Transverse colon (tissue), 4 donors: ENCODE measurements at regions not wholly inside any gene's neighbourhood (a gene's known extent, or its start where the extent isn't known, plus 50 kb on each side); places are given as distances from the start of the nearest gene placed in this dataset.

Source experiments
- DNase-seq: peaks from one replicate; pipeline ENCODE4 v3.0.0-alpha.2; 2019
- H3K27ac ChIP-seq, 4 donors: fragments of 200-600 bp; sonication (generic); 2 replicates each; pipeline ENCODE4 v1.5.1; 2016 to 2018; ENCODE audit warnings: inconsistent platforms in 4 of 4
- H3K27me3 ChIP-seq: fragments of 200-600 bp; sonication (generic); 2 replicates; pipeline ENCODE4 v1.5.1; 2017; ENCODE audit warnings: inconsistent platforms
- H3K36me3 ChIP-seq, 4 donors: fragments of 200-600 bp; sonication (generic); 2 replicates each; pipeline ENCODE4 v1.5.1; 2017 to 2019; ENCODE audit warnings: inconsistent platforms in 4 of 4
- H3K4me1 ChIP-seq, 4 donors: fragments of 200-600 bp; sonication (generic); 2 replicates each; pipeline ENCODE4 v1.5.1; 2017 to 2020; ENCODE audit warnings: inconsistent platforms in 4 of 4
- H3K4me3 ChIP-seq, 4 donors: fragments of 200-600 bp; sonication (generic); 1 replicate in 1 of 4; 2 replicates in 3 of 4; pipeline versions ENCODE4 v1.5.1 to v1.6.1; 2017 to 2019; ENCODE audit warnings: inconsistent platforms in 4 of 4
- H3K9me3 ChIP-seq, 2 donors: fragments of 200-600 bp; sonication (generic); 2 replicates each; pipeline ENCODE4 v1.5.1; 2017 to 2019; ENCODE audit warnings: inconsistent platforms in 2 of 2
- CTCF ChIP-seq, 5 experiments: fragments of 200-600 bp in 3 of 5; fragments of 450-650 bp in 2 of 5; sonication (generic) in 3 of 5; IDR thresholded peaks; 1 replicate in 2 of 5; 2 replicates in 3 of 5; pipeline ENCODE4 v1.5.1; 2016 to 2017; ENCODE audit warnings: antibody characterized with exemption in 5 of 5, inconsistent platforms in 3 of 5, mild to moderate bottlenecking in 2 of 5, moderate library complexity in 1 of 5
- EP300 ChIP-seq: sonication (generic); formaldehyde crosslinking; IDR thresholded peaks from one replicate; pipeline ENCODE4 v1.6.1; 2017; ENCODE audit warnings: antibody characterized with exemption, low read depth
- POLR2A ChIP-seq: fragments of 450-650 bp; IDR thresholded peaks from one replicate; pipeline ENCODE4 v1.6.1; 2016; ENCODE audit warnings: antibody characterized with exemption, mild to moderate bottlenecking, moderate library complexity
- POLR2AphosphoS5 ChIP-seq, 3 donors: sonication (generic); formaldehyde crosslinking; IDR thresholded peaks; one replicate each; pipeline ENCODE4 v1.6.1; 2016; ENCODE audit warnings: antibody characterized with exemption in 3 of 3
- WGBS, 2 donors: methylation state at CpG; one replicate each; pipeline ENCODE4 v1.1.5; 2018; ENCODE audit warnings: low coverage in 1 of 2; 5-methylcytosine and 5-hydroxymethylcytosine counted together
- in situ Hi-C, 4 donors: fragments of 200-750 bp; cut with MboI; loops; one replicate each; pipeline versions ENCODE4 v1.15.0 to v1.15.1; 2017; ENCODE audit warnings: low sequenced_read_pairs in 3 of 4, low pct_ligation_motif_present in 1 of 4, low pct_unique_long_range_greater_than_20kb in 1 of 4
- intact Hi-C: fragments of 100-400 bp; cut with DNase I; formaldehyde crosslinking; loops from one replicate; pipeline ENCODE4 v1.15.1; 2023; ENCODE audit warnings: low total_unique reads

- intact Hi-C loops, result no loop called here
- in situ Hi-C loops, result no loop called here
- H3K4me3 ChIP-seq, result no peak overlapping the region
- no peak overlapping the region for H3K27ac ChIP-seq
- TF ChIP-seq CTCF (IDR thresholded peaks at IDR 0.05), result no peak
- H3K27me3 ChIP-seq, result no peaks in the 10 kb centered on the region
- 93 to 94% methylated on average over 3 to 7 of the region's 7 CpGs for WGBS, 2 donors
- peaks cover 0 to 5% (median 0%) of the 10 kb centered on the region in 4 donors for H3K4me1 ChIP-seq
- H3K36me3 ChIP-seq, result no peaks in the 10 kb centered on the region
- no peak for DNase-seq
- no peaks in the 10 kb centered on the region for H3K9me3 ChIP-seq
These were observed 87.3 kb upstream of the NUDT4 start for GRCh38 chr12:93290391-93290790.

DNA sequence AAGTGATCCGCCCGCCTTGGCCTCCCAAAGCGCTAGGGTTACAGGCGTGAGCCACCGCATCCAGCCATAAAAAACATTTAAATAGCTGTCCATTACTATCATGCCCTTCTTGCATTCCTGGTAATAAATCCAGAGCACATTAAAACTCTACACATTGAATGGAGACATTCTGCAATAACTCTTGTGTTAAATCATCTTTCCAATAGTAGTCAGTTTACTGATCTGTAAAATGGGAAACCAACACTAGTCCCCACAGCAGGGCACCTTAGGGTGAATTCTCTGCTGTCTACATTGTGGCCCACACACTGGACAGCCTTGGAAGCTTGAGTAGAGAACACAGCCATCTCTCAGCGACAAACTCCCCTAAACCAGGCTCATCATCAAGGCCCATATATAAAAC lies 85.5 kb upstream of the NUDT4 start:
- TF ChIP-seq CTCF (IDR thresholded peaks at IDR 0.05) (no peak), POLR2A (no peak), EP300 (no peak), POLR2AphosphoS5 (IDR thresholded peaks at IDR 0.05) (no peak)
- H3K36me3 ChIP-seq, result no peaks in the 10 kb centered on the region
- no peak overlapping the region for H3K4me3 ChIP-seq
- DNase-seq, result no peak
- no peaks in the 10 kb centered on the region for H3K9me3 ChIP-seq
- peaks cover 0 to 5% (median 0%) of the 10 kb centered on the region in 4 donors for H3K4me1 ChIP-seq
- in situ Hi-C loops, result no loop called here
- 80 to 95% methylated on average over 4 to 6 of the region's 6 CpGs for WGBS, 2 donors
- H3K27me3 ChIP-seq, result no peaks in the 10 kb centered on the region
- intact Hi-C loops, result no loop called here
- no peak overlapping the region for H3K27ac ChIP-seq

- H3K4me1 ChIP-seq, result peaks cover 0 to 5% (median 0%) of the 10 kb centered on the region in 4 donors
- no peak for TF ChIP-seq CTCF (IDR thresholded peaks at IDR 0.05)
- TF ChIP-seq EP300, result no peak
- no peak for TF ChIP-seq POLR2A
- TF ChIP-seq POLR2AphosphoS5 (IDR thresholded peaks at IDR 0.05), result no peak
- H3K4me3 ChIP-seq, result no peak overlapping the region
- H3K9me3 ChIP-seq, result no peaks in the 10 kb centered on the region
- DNase-seq, result no peak
- H3K27ac ChIP-seq, result no peak overlapping the region
- no peaks in the 10 kb centered on the region for H3K36me3 ChIP-seq
- 80 to 91% methylated on average over 6 of the region's 6 CpGs for WGBS, 2 donors
- H3K27me3 ChIP-seq, result no peaks in the 10 kb centered on the region
- intact Hi-C loops, result no loop called here
- in situ Hi-C loops, result no loop called here
These were observed 84.8 kb upstream of the NUDT4 start for GRCh38 chr12:93292731-93293566.

DNA sequence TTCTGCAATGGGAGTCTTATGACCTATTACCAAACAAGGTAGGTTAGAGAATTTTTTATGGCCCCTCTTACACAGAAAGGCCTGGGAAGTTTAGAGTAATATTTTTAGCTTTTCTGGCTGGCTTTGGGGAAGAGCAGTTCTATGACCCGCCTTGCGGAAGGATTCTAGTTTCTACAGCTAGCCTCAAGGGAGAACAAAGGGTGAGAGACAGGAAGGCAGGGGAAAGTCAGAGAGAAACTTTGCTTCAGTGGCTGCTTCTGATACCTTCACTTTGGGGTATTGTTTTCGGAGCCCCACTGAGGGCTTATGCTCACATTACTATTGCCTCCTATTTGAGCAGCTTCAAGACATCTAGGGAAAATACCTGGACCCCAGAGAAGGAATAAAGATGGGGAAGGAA lies 80.7 kb upstream of the NUDT4 start:
- in situ Hi-C loops (no loop called here), intact Hi-C loops (no loop called here)
- DNase-seq, result no peak
- Histone ChIP-seq H3K4me3 (no peak overlapping the region), H3K27ac (no peak overlapping the region), H3K27me3 (no peaks in the 10 kb centered on the region), H3K4me1 (no peaks in the 10 kb centered on the region), H3K9me3 (no peaks in the 10 kb centered on the region), H3K36me3 (no peaks in the 10 kb centered on the region)
- TF ChIP-seq EP300, result no peak
- TF ChIP-seq POLR2A, result no peak
- TF ChIP-seq POLR2AphosphoS5 (IDR thresholded peaks at IDR 0.05), result no peak
- no peak for TF ChIP-seq CTCF (IDR thresholded peaks at IDR 0.05)
- 67 to 86% methylated on average over 3 of the region's 3 CpGs for WGBS, 2 donors
